Astrocyte of the spinal cord (primary cell): ENCODE measurements at regions not wholly inside any gene's neighbourhood (a gene's known extent, or its start where the extent isn't known, plus 50 kb on each side); places are given as distances from the start of the nearest gene placed in this dataset.

Source experiments
- DNase-seq: peaks from one replicate; pipeline ENCODE4 v3.0.0; 2011; ENCODE audit warnings: low read depth, low spot score
- H3K4me3 ChIP-seq: 2 replicates; pipeline ENCODE4 v1.5.1; 2011; ENCODE audit warnings: low read depth, mild to moderate bottlenecking, low read length, moderate library complexity
- CTCF ChIP-seq: IDR thresholded peaks from 2 replicates; pipeline ENCODE4 v1.5.1; 2012; ENCODE audit warnings: low read depth, mild to moderate bottlenecking, low read length, inconsistent platforms
- in situ Hi-C: cut with HindIII; loops from 2 replicates; pipeline ENCODE4 v1.10.0; 2017; ENCODE audit warnings: low sequenced_read_pairs

GRCh38 chr14:83044001-83044400 lies 1510.3 kb upstream of the SEL1L start:
- no peak for DNase-seq
- in situ Hi-C loops: no loop called here
- no peak overlapping the region for H3K4me3 ChIP-seq
- no peak for TF ChIP-seq CTCF

GRCh38 chr14:83047059-83047830 lies 1513.6 kb upstream of the SEL1L start:
- in situ Hi-C loops: no loop called here
- DNase-seq: no peak
- TF ChIP-seq CTCF: no peak
- no peak overlapping the region for H3K4me3 ChIP-seq

GRCh38 chr14:83053022-83053710 lies 1519.5 kb upstream of the SEL1L start:
- H3K4me3 ChIP-seq: no peak overlapping the region
- in situ Hi-C loops: no loop called here
- TF ChIP-seq CTCF: no peak
- no peak for DNase-seq

- no peak for TF ChIP-seq CTCF
- in situ Hi-C loops: no loop called here
- H3K4me3 ChIP-seq: no peak overlapping the region
- no peak for DNase-seq
Measured at GRCh38 chr14:83058068-83058467, 1524.4 kb upstream of the SEL1L start.

GRCh38 chr14:83071888-83072501 lies 1538.3 kb upstream of the SEL1L start:
- TF ChIP-seq CTCF: peak; percentile 9
- in situ Hi-C loops: no loop called here
- H3K4me3 ChIP-seq: no peak overlapping the region
- no peak for DNase-seq

GRCh38 chr14:83085136-83085535 lies 1551.5 kb upstream of the SEL1L start:
- H3K4me3 ChIP-seq: no peak overlapping the region
- no peak for TF ChIP-seq CTCF
- in situ Hi-C loops: no loop called here
- no peak for DNase-seq
